ENCODE measurements at regions not wholly inside any gene's neighbourhood (a gene's known extent, or its start where the extent isn't known, plus 50 kb on each side); places are given as distances from the start of the nearest gene placed in this dataset.

DNA sequence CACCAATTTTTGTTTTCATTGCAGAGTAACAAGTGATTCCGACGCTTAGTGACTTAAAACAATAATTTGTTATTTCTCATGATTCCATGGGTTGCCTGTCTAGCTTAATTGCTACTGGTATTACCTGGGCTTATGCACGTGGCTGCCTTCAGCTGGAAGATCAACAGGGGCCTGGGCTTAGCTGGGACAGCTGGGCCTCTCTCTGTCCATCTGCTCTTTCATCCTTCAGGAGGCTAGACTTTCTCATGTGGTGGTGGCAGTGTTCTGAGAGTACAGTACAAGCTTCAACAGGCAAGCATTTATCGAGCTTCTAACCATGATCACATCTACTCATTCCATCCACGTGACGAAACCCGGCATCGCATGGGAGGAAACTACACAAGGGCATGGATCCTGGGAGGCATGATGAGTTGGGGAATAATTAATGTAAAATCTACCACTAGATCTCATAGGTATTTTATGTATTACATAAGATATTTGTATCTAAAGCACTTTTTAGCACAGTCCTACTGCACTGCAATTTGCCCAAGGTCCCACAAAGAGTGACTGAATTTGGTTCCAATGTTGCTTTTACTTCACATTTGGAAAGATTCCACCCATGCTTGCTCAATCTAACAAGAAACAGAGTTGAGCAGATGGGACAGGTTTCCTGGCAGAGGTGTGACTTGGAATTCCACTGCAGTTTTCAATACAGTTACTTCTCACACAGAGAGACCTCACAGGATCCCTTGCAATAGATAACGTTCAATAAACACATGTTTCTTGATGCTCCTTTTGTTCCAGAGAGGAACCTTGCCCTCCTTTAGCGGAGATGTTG, 153.1 kb upstream of the FRMD6 start:
- H3K79me2 ChIP-seq (ENCODE audit: insufficient read depth, low read length) = no peaks in the 10 kb centered on the region
- no peak overlapping the region for H3K4me3 ChIP-seq (replicated peaks in 1 of 3; ENCODE audit: insufficient read depth in 1 of 3, low read depth in 2 of 3, low read length in 3 of 3)
- no peak for TF ChIP-seq ARNT (IDR thresholded peaks at IDR 0.05)
- no peak for TF ChIP-seq ZNF775 (CRISPR knock-in tag; IDR thresholded peaks at IDR 0.05; ENCODE audit: borderline replicate concordance)
- TF ChIP-seq ZNF234 (CRISPR knock-in tag; conservative IDR thresholded peaks at IDR 0.05) = no peak
- TF ChIP-seq, protein P1, sequence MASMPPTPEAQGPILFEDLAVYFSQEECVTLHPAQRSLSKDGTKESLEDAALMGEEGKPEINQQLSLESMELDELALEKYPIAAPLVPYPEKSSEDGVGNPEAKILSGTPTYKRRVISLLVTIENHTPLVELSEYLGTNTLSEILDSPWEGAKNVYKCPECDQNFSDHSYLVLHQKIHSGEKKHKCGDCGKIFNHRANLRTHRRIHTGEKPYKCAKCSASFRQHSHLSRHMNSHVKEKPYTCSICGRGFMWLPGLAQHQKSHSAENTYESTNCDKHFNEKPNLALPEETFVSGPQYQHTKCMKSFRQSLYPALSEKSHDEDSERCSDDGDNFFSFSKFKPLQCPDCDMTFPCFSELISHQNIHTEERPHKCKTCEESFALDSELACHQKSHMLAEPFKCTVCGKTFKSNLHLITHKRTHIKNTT (CRISPR knock-in tag; IDR thresholded peaks at IDR 0.05) = no peak
- TF ChIP-seq ZFY (CRISPR knock-in tag; IDR thresholded peaks at IDR 0.05) = no peak
- TF ChIP-seq, protein P2, sequence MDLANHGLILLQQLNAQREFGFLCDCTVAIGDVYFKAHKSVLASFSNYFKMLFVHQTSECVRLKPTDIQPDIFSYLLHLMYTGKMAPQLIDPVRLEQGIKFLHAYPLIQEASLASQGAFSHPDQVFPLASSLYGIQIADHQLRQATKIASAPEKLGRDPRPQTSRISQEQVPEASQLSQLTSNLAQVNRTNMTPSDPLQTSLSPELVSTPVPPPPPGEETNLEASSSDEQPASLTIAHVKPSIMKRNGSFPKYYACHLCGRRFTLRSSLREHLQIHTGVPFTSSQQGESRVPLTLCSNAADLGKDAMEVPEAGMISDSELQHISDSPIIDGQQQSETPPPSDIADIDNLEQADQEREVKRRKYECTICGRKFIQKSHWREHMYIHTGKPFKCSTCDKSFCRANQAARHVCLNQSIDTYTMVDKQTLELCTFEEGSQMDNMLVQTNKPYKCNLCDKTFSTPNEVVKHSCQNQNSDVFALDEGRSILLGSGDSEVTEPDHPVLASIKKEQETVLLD (CRISPR knock-in tag; IDR thresholded peaks at IDR 0.05; ENCODE audit: low read depth) = no peak
- no peak for TF ChIP-seq U2AF2 (IDR thresholded peaks at IDR 0.05; ENCODE audit: low read depth, low read length)
- no peak for TF ChIP-seq HNRNPUL1 (IDR thresholded peaks at IDR 0.05; ENCODE audit: low read depth, low read length)
- TF ChIP-seq, protein P3, sequence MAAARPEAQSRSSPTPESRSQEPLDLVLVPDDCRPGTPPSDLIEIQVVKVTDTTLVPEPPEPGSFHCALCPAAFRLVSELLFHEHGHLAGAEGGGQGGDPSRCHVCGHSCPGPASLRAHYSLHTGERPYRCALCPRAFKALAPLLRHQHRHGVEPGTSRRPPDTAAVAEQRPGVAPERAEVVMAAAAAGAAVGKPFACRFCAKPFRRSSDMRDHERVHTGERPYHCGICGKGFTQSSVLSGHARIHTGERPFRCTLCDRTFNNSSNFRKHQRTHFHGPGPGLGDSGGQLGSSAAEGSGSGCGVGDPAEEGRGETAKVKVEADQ (CRISPR knock-in tag; IDR thresholded peaks at IDR 0.05; ENCODE audit: borderline replicate concordance) = no peak
- TF ChIP-seq, protein P4, sequence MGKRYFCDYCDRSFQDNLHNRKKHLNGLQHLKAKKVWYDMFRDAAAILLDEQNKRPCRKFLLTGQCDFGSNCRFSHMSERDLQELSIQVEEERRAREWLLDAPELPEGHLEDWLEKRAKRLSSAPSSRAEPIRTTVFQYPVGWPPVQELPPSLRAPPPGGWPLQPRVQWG (CRISPR knock-in tag; IDR thresholded peaks at IDR 0.05; ENCODE audit: borderline replicate concordance, low read depth) = no peak
- no peak for TF ChIP-seq NCOA5 (CRISPR knock-in tag; IDR thresholded peaks at IDR 0.05)
- TF ChIP-seq KDM5B (CRISPR knock-in tag; IDR thresholded peaks at IDR 0.05; ENCODE audit: borderline replicate concordance) = no peak
- TF ChIP-seq, protein P5, sequence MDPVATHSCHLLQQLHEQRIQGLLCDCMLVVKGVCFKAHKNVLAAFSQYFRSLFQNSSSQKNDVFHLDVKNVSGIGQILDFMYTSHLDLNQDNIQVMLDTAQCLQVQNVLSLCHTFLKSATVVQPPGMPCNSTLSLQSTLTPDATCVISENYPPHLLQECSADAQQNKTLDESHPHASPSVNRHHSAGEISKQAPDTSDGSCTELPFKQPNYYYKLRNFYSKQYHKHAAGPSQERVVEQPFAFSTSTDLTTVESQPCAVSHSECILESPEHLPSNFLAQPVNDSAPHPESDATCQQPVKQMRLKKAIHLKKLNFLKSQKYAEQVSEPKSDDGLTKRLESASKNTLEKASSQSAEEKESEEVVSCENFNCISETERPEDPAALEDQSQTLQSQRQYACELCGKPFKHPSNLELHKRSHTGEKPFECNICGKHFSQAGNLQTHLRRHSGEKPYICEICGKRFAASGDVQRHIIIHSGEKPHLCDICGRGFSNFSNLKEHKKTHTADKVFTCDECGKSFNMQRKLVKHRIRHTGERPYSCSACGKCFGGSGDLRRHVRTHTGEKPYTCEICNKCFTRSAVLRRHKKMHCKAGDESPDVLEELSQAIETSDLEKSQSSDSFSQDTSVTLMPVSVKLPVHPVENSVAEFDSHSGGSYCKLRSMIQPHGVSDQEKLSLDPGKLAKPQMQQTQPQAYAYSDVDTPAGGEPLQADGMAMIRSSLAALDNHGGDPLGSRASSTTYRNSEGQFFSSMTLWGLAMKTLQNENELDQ (CRISPR knock-in tag; IDR thresholded peaks at IDR 0.05; ENCODE audit: borderline replicate concordance) = no peak
- DNase-seq (ENCODE audit: low spot score) (no peak), ATAC-seq (no peak), FAIRE-seq (no peak)
- POLR2A ChIA-PET = no interaction called here
- no peak overlapping the region for H2AFZ ChIP-seq (ENCODE audit: low read length)
- no peaks in the 10 kb centered on the region for H3K9me3 ChIP-seq (ENCODE audit: low read length)
- no peak overlapping the region for H3K4me2 ChIP-seq (ENCODE audit: low read depth, low read length)
- CTCF ChIA-PET (ENCODE audit: low intra/inter-chr PET ratio, low total read pairs) = no interaction called here
- H3K36me3 ChIP-seq (replicated peaks in 1 of 2; ENCODE audit: control insufficient read depth in 1 of 2, insufficient read depth in 2 of 2, low read length in 2 of 2) = no peaks in the 10 kb centered on the region
- H3K4me1 ChIP-seq (ENCODE audit: insufficient read depth, low read length) = no peaks in the 10 kb centered on the region
- intact Hi-C loops (cut with micrococcal nuclease; ENCODE audit: unreplicated experiment) (no loop called here), in situ Hi-C loops (cut with HindIII; ENCODE audit: extremely low pct_ligation_motif_present, low pct_unique_long_range_greater_than_20kb) (no loop called here)
- 41% methylated on average over 10 of the region's 10 CpGs for WGBS (ENCODE audit: low lambda C conversion rate)
- no peak overlapping the region for H3K9ac ChIP-seq (ENCODE audit: insufficient read depth, low read depth, low read length)
- BruUV-seq (replicated peaks) = no TSS peak
- H3K27me3 ChIP-seq (ENCODE audit: control insufficient read depth in 1 of 2, insufficient read depth in 2 of 2, low read length in 2 of 2) = no peaks in the 10 kb centered on the region; a peak in 1 of 5 replicates
- H3K27ac ChIP-seq (ENCODE audit: extremely low read length, insufficient read depth, low read length) = no peak overlapping the region
- no peaks in the 10 kb centered on the region for H4K20me1 ChIP-seq (ENCODE audit: insufficient read depth, low read length)

All from HepG2 (cell line).